OCI-LY1 (cell line): ENCODE measurements at regions not wholly inside any gene's neighbourhood (a gene's known extent, or its start where the extent isn't known, plus 50 kb on each side); places are given as distances from the start of the nearest gene placed in this dataset.
A peak's percentile ranks its signal among the peaks of the same experiment; 100 is the strongest.

Experiments used
- H2AFZ ChIP-seq: fragments of 200-600 bp; sonication (generic), shearing (Covaris generic); 2 replicates; pipeline ENCODE4 v1.6.0; 2014; ENCODE audit warnings: antibody characterized with exemption, mild to moderate bottlenecking, low read length
- H3F3A ChIP-seq: fragments of 200-600 bp; sonication (generic), shearing (Covaris generic); 2 replicates; pipeline ENCODE4 v1.6.0; 2014; ENCODE audit warnings: mild to moderate bottlenecking, antibody characterized with exemption, low read length, moderate library complexity; ENCODE audit not compliant: insufficient read depth
- H3K27ac ChIP-seq: fragments of 200-600 bp; sonication (generic); 2 replicates; pipeline ENCODE4 v1.5.1; 2014; ENCODE audit warnings: low read length, mixed run types, mild to moderate bottlenecking, low read depth; ENCODE audit not compliant: poor library complexity, severe bottlenecking
- H3K27me3 ChIP-seq: fragments of 200-600 bp; sonication (generic); 2 replicates; pipeline ENCODE4 v1.6.0; 2014; ENCODE audit warnings: antibody characterized with exemption, mild to moderate bottlenecking, low read length, moderate library complexity; ENCODE audit not compliant: insufficient read depth
- H3K36me3 ChIP-seq: fragments of 200-600 bp; sonication (generic); 2 replicates; pipeline ENCODE4 v1.6.1; 2014; ENCODE audit warnings: mild to moderate bottlenecking, antibody characterized with exemption, low read length, moderate library complexity, mixed read lengths; ENCODE audit not compliant: insufficient read depth
- H3K4me1 ChIP-seq: fragments of 200-600 bp; sonication (generic); 2 replicates; pipeline ENCODE4 v1.5.1; 2014; ENCODE audit warnings: mild to moderate bottlenecking, low read length, moderate library complexity; ENCODE audit not compliant: insufficient read depth, severe bottlenecking
- H3K4me2 ChIP-seq: fragments of 200-600 bp; sonication (generic), shearing (Covaris generic); 2 replicates; pipeline ENCODE4 v1.6.1; 2014; ENCODE audit warnings: low read length
- H3K4me3 ChIP-seq: fragments of 200-600 bp; sonication (generic); 2 replicates; pipeline ENCODE4 v1.5.1; 2014; ENCODE audit warnings: low read length, low read depth, mild to moderate bottlenecking, mixed read lengths; ENCODE audit not compliant: poor library complexity, severe bottlenecking
- H3K79me2 ChIP-seq: fragments of 200-600 bp; shearing (Covaris generic); 2 replicates; pipeline ENCODE4 v1.6.1; 2016; ENCODE audit warnings: mixed run types, low read length, mixed read lengths; ENCODE audit not compliant: insufficient read depth
- H3K9ac ChIP-seq: fragments of 200-600 bp; sonication (generic), shearing (Covaris generic); 2 replicates; pipeline ENCODE4 v1.6.1; 2014; ENCODE audit warnings: mild to moderate bottlenecking, low read length, mixed read lengths
- H3K9me2 ChIP-seq: fragments of 200-600 bp; sonication (generic), shearing (Covaris generic); 2 replicates; pipeline ENCODE4 v1.6.1; 2014; ENCODE audit warnings: low read depth, mild to moderate bottlenecking, low read length, mixed read lengths
- H3K9me3 ChIP-seq: fragments of 200-600 bp; shearing (Covaris generic); 2 replicates; pipeline ENCODE4 v1.6.1; 2014; ENCODE audit warnings: low read length, mixed read lengths
- H4K20me1 ChIP-seq: fragments of 200-600 bp; sonication (generic), shearing (Covaris generic); 2 replicates; pipeline ENCODE4 v1.6.0; 2016; ENCODE audit warnings: mild to moderate bottlenecking, low read length; ENCODE audit not compliant: insufficient read depth
- CTCF ChIP-seq: fragments of 200-600 bp; sonication (generic), shearing (Covaris generic); IDR thresholded peaks from 2 replicates; pipeline ENCODE4 v1.5.1; 2017; ENCODE audit warnings: mild to moderate bottlenecking, antibody characterized with exemption, low read length, moderate library complexity, mixed read lengths
- EZH2 ChIP-seq: fragments of 200-600 bp; sonication (generic), shearing (Covaris generic); IDR thresholded peaks from 2 replicates; pipeline ENCODE4 v1.8.0; 2017; ENCODE audit warnings: borderline replicate concordance, mixed run types, mild to moderate bottlenecking, antibody characterized with exemption, low read length, moderate library complexity, mixed read lengths

GRCh38 chr14:101626331-101626730 lies 65.0 kb downstream of the DIO3 start:
- Histone ChIP-seq H3K79me2 (no peaks in the 10 kb centered on the region), H4K20me1 (no peaks in the 10 kb centered on the region), H3K4me2 (no peak overlapping the region), H3K4me1 (no peaks in the 10 kb centered on the region), H3K9me3 (no peaks in the 10 kb centered on the region), H3K27ac (no peak overlapping the region), H3K4me3 (no peak overlapping the region), H3K9ac (no peak overlapping the region), H3K36me3 (no peaks in the 10 kb centered on the region), H3F3A (no peaks in the 10 kb centered on the region), H2AFZ (no peak overlapping the region), H3K27me3 (no peaks in the 10 kb centered on the region), H3K9me2 (no peaks in the 10 kb centered on the region)
- TF ChIP-seq EZH2 = no peak
- TF ChIP-seq CTCF = no peak

- TF ChIP-seq EZH2 (no peak), CTCF (no peak)
- no peak overlapping the region for H2AFZ ChIP-seq
- no peaks in the 10 kb centered on the region for H3K9me2 ChIP-seq
- no peaks in the 10 kb centered on the region for H3K79me2 ChIP-seq
- H3K4me3 ChIP-seq = no peak overlapping the region
- no peaks in the 10 kb centered on the region for H3F3A ChIP-seq
- no peaks in the 10 kb centered on the region for H4K20me1 ChIP-seq
- H3K36me3 ChIP-seq = no peaks in the 10 kb centered on the region
- no peak overlapping the region for H3K27ac ChIP-seq
- no peaks in the 10 kb centered on the region for H3K9me3 ChIP-seq
- H3K4me1 ChIP-seq = no peaks in the 10 kb centered on the region
- H3K27me3 ChIP-seq = no peaks in the 10 kb centered on the region
- H3K9ac ChIP-seq = no peak overlapping the region
- no peak overlapping the region for H3K4me2 ChIP-seq
Measured at GRCh38 chr14:101627915-101628262, 66.6 kb downstream of the DIO3 start.

GRCh38 chr14:101628471-101628966 lies 67.2 kb downstream of the DIO3 start:
- Histone ChIP-seq H3K79me2 (no peaks in the 10 kb centered on the region), H3K4me1 (no peaks in the 10 kb centered on the region), H3K36me3 (no peaks in the 10 kb centered on the region), H3K4me2 (no peak overlapping the region), H3K9me3 (no peaks in the 10 kb centered on the region), H3K27ac (no peak overlapping the region), H3F3A (no peaks in the 10 kb centered on the region), H3K27me3 (no peaks in the 10 kb centered on the region), H2AFZ (no peak overlapping the region), H3K9ac (no peak overlapping the region), H3K4me3 (no peak overlapping the region), H4K20me1 (no peaks in the 10 kb centered on the region), H3K9me2 (no peaks in the 10 kb centered on the region)
- TF ChIP-seq EZH2 = no peak
- peak; percentile 84 for TF ChIP-seq CTCF
